VCaP (cell line): ENCODE measurements at regions not wholly inside any gene's neighbourhood (a gene's known extent, or its start where the extent isn't known, plus 50 kb on each side); places are given as distances from the start of the nearest gene placed in this dataset.

Experiments used
- H3K27ac ChIP-seq: fragments of 450-650 bp; 2 replicates; pipeline ENCODE4 v1.5.1; 2017
- CTCF ChIP-seq: fragments of 450-650 bp; conservative IDR thresholded peaks from 2 replicates; pipeline ENCODE4 v1.5.1; 2017; ENCODE audit warnings: mild to moderate bottlenecking, moderate library complexity

GRCh38 chrX:113594123-113594841 lies 753.7 kb upstream of the AMOT start:
- no peak for TF ChIP-seq CTCF

GRCh38 chrX:113586281-113586898 lies 745.8 kb upstream of the AMOT start:
- TF ChIP-seq CTCF = no peak

More at GRCh38 chrX:113594123-113594841, 753.7 kb upstream of the AMOT start:
- H3K27ac ChIP-seq = no peak overlapping the region

GRCh38 chrX:113580486-113580885 lies 739.9 kb upstream of the AMOT start:
- no peak for TF ChIP-seq CTCF
- H3K27ac ChIP-seq = no peak overlapping the region

More at GRCh38 chrX:113586281-113586898, 745.8 kb upstream of the AMOT start:
- no peak overlapping the region for H3K27ac ChIP-seq

GRCh38 chrX:113558576-113558975 lies 717.9 kb upstream of the AMOT start:
- TF ChIP-seq CTCF = no peak
- H3K27ac ChIP-seq = no peak overlapping the region

GRCh38 chrX:113551919-113552318 lies 711.3 kb upstream of the AMOT start:
- TF ChIP-seq CTCF = no peak
- no peak overlapping the region for H3K27ac ChIP-seq

GRCh38 chrX:113548308-113549015 lies 707.8 kb upstream of the AMOT start:
- no peak overlapping the region for H3K27ac ChIP-seq
- TF ChIP-seq CTCF = no peak

- TF ChIP-seq CTCF = no peak
- no peak overlapping the region for H3K27ac ChIP-seq
Measured at GRCh38 chrX:113545040-113545439, 704.4 kb upstream of the AMOT start.
